ENCODE measurements at regions not wholly inside any gene's neighbourhood (a gene's known extent, or its start where the extent isn't known, plus 50 kb on each side); places are given as distances from the start of the nearest gene placed in this dataset.
"Not testable (repeated sequence)": the region's sequence is repeated elsewhere in the genome, so short reads cannot be mapped to it uniquely, and the experiment has no call there.

DNA sequence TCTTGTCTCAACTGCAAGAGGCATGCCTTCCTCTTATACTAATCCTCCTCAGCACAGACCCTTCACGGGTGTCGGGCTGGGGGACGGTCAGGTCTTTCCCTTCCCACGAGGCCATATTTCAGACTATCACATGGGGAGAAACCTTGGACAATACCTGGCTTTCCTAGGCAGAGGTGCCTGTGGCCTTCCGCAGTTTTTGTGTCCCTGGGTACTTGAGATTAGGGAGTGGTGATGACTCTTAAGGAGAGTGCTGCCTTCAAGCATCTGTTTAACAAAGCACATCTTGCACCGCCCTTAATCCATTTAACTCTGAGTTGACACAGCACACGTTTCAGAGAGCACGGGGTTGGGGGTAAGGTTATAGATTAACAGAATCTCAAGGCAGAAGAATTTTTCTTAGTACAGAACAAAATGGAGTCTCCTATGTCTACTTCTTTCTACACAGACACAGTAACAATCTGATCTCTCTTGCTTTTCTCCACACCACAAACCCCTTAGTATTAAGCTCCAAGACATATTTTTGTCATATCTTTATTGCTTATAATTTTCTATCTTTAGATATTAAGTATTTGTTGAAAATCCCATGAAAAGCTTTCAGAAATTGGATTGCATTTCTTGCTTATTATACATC is 72.8 kb upstream of the LPCAT1 start:
- CTCF ChIA-PET, result not testable (repeated sequence)

DNA sequence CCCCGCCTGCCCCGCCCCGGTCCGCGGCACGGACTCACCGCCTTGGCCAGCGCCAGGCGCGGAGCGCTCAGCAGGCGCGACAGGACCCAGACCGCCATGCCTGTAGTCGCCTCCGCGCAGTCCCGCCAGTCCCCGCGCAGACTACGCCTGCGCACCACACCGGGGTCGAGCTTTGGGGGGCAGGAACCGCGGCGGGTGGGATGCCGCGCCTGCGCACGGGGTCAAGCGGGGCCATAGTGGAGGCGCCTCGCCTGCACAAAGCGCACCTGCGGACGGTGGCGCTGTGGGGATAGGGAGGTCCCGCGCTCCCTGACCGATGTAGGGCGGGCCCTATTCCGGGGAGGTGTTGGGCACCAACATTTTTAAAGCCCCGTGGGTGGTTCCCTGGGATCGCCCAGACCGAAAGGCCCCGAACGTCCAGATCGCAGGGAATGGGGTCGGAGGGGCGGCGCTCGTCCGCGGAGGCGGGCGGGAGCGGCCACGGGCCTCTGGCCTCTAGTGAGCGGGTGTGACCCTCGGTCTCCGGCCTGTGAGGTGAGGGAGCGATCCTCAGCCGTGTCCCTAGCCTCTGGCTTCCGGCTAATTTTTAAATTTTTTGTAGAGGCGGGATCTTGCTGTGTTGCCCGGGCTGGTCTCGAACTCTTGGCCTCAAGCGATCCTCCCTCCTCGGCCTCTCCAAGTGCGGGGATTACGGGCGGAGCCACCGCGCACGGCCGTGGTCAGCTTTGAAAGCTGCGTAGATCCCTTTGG is 70.8 kb upstream of the LPCAT1 start:
- Mint-ChIP-seq H3K9me3 (no peaks in the 10 kb centered on the region), H3K27me3 (no peaks in the 10 kb centered on the region), H3K27ac (no peak overlapping the region), H3K4me3 (peak overlapping the region; percentile 71), H3K36me3 (peaks cover 9% of the 10 kb centered on the region), H3K4me1 (ENCODE audit: low read depth) (peaks cover 6% of the 10 kb centered on the region)
- ChIA-PET CTCF (interaction anchor here (0.6 to 1.3 kb wide), 5 partner anchors 110 to 992 kb away, joined by 3 to 5 read pairs (median 3); no protein-coding TSS in a partner anchor), POLR2A (no interaction called here)
- peak; percentile 80 for DNase-seq
- intact Hi-C loops (cut with micrococcal nuclease), result loop anchor here (2.0 to 10.0 kb wide), 2 partner anchors 46 to 60 kb away; no protein-coding TSS in a partner anchor

More for the DNA sequence above, 72.8 kb upstream of the LPCAT1 start:
- intact Hi-C loops (cut with micrococcal nuclease), result loop anchor here (10.0 kb wide), 1 partner anchor 62 kb away; no protein-coding TSS in a partner anchor
- H3K9me3 Mint-ChIP-seq; H3K27ac Mint-ChIP-seq; H3K4me3 Mint-ChIP-seq; H3K4me1 Mint-ChIP-seq (ENCODE audit: low read depth); H3K27me3 Mint-ChIP-seq; POLR2A ChIA-PET; DNase-seq: not testable (repeated sequence)
- H3K36me3 Mint-ChIP-seq, result peaks cover 18% of the 10 kb centered on the region

DNA sequence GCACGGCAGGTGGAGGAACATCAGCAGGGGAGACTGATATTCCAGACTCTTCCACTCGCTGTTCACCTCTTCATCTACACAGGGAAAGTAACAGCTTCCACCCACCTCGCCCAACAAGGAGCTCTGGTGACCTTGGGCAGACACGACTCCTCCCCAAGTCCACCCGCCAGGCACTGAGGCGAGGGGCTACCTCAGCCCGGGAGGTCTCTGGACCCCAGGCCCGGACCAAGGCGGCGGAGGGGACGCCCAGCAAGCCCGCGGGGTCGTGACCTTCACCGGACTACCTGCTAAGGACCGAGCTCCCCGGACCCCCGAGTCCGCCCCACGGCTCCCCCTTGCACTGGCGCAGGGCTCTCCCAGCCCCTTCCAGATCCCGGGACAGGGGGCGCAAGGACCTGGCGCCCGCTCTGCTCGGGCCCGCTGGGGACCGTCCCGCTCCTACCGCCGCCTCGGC is 70.2 kb upstream of the LPCAT1 start:
- no peak overlapping the region for H3K27ac Mint-ChIP-seq
- H3K4me3 Mint-ChIP-seq, result peak overlapping the region; percentile 71
- intact Hi-C loops (cut with micrococcal nuclease), result loop anchor here (2.0 to 10.0 kb wide), 2 partner anchors 47 to 59 kb away; no protein-coding TSS in a partner anchor
- H3K36me3 Mint-ChIP-seq, result peaks cover 8% of the 10 kb centered on the region
- no peaks in the 10 kb centered on the region for H3K9me3 Mint-ChIP-seq
- DNase-seq, result no peak
- H3K4me1 Mint-ChIP-seq (ENCODE audit: low read depth), result peaks cover 1% of the 10 kb centered on the region
- POLR2A ChIA-PET, result no interaction called here
- no peaks in the 10 kb centered on the region for H3K27me3 Mint-ChIP-seq
- CTCF ChIA-PET, result interaction anchor here (0.6 to 1.3 kb wide), 6 partner anchors 57 to 992 kb away, joined by 3 to 5 read pairs (median 3); no protein-coding TSS in a partner anchor

DNA sequence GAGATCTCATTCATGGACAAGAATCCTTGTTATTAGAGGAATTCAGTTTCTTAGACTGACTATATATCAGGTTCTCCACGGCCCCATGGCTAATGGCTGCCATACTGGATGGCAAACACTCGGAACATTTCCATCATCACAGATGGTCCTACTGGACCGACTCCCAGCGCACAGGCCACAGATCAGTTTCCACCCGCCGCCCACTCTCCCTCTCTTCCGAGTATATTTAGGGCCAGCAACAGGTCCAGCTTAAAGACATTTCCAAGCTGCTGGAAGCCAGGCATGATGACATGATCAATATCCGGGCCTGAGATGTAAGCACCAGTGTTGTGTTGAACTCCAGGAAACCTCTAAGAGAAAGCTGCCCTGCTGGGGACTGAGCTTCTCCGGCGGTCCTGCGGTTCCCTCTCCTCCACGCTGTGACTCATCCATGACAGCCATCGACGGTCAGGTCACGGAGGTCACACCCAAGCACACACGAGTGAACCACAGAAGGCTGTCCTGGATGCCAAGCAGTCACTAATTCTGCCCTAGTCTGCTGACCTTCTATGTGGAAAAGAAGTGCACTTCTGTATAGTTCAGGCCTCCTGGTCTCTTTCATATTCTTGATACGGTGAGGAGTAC is 64.4 kb upstream of the LPCAT1 start:
- H3K27me3 Mint-ChIP-seq; DNase-seq; H3K4me3 Mint-ChIP-seq; H3K9me3 Mint-ChIP-seq; H3K4me1 Mint-ChIP-seq (ENCODE audit: low read depth); POLR2A ChIA-PET; CTCF ChIA-PET; H3K27ac Mint-ChIP-seq; intact Hi-C loops (cut with micrococcal nuclease): not testable (repeated sequence)
- H3K36me3 Mint-ChIP-seq, result peaks cover 16% of the 10 kb centered on the region

DNA sequence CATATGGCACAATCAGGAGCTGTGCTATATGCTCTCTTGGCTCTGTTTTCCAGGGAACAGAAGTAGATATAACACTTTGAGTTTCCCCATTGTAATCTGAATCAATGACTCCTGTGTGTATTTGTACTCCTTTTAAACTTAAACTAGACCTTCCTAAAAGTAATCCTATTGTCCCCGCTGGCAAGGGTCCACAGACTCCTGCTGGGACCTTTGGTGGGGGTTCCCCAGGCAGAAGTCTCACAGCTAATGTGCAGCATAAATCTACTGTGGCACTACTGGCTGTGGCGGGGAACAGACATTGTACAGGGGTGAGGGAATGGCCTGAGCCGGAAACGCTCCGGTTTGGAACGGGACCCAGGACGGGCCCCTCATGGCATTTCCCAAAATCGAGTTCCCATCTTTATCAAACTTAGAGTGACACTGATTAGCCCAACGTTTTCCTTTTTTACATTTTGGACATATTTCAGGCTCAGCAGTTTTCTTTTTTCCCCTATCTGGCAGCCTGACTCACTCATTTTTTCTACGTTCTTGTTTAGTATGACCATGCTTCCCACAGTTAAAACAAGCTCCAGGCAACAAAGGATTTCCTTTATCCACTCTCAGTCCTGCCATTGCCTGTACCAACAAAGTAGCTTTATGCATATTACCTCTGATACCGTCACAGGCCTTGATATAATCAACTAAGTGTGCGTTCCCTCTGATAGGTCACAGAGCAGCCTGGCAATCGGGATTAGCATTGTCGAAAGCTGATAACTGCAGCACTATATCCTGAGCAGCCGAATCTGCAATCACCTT is 59.5 kb upstream of the LPCAT1 start:
- H3K27me3 Mint-ChIP-seq; H3K4me1 Mint-ChIP-seq (ENCODE audit: low read depth); H3K27ac Mint-ChIP-seq; intact Hi-C loops (cut with micrococcal nuclease); CTCF ChIA-PET; H3K4me3 Mint-ChIP-seq; POLR2A ChIA-PET; DNase-seq; H3K9me3 Mint-ChIP-seq: not testable (repeated sequence)
- H3K36me3 Mint-ChIP-seq, result peaks cover 22% of the 10 kb centered on the region

DNA sequence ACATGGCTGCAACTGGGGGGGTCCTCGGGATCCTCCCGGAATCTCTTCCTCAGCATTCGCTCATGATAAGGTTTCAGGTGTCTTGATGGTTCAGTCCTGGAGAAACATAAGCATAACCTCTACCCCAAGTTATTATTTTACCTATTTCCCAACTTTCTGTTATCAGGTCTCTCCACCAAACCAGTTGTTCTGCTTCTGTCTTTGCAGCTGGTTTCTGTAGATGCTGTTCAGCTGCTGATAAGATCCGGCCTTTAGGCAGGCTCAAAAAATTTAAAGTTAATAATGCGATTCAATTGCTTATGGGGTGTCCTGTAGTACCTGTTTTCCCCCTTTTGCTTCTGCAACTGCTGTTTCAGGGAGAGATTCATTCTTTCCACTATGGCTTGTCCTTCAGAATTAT is 55.6 kb upstream of the LPCAT1 start:
- H3K27ac Mint-ChIP-seq; H3K9me3 Mint-ChIP-seq; H3K27me3 Mint-ChIP-seq; intact Hi-C loops (cut with micrococcal nuclease); H3K4me3 Mint-ChIP-seq; H3K4me1 Mint-ChIP-seq (ENCODE audit: low read depth); CTCF ChIA-PET; POLR2A ChIA-PET; DNase-seq: not testable (repeated sequence)
- H3K36me3 Mint-ChIP-seq, result peaks cover 20% of the 10 kb centered on the region

DNA sequence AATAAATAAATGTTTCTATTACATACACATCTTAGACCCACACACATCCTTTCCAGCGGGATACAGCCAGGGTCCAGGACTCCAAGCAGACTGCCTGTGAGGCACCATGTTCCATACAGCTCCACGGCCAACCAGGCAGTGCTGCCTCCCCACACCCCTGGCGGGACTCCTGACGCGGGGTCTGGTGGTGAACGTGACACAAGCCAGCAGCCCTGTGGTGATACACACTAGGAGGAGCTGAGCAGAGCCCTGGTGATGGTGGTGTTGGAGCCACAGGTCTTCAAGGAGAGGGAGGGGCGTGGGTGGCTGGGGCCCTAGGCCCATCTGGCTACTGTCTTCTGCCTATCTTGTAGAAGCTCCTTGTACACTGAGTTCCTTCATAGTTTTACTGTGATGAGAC is 53.1 kb upstream of the LPCAT1 start:
- POLR2A ChIA-PET; CTCF ChIA-PET; DNase-seq; H3K4me3 Mint-ChIP-seq; intact Hi-C loops (cut with micrococcal nuclease); H3K9me3 Mint-ChIP-seq; H3K27ac Mint-ChIP-seq; H3K4me1 Mint-ChIP-seq (ENCODE audit: low read depth); H3K27me3 Mint-ChIP-seq: not testable (repeated sequence)
- H3K36me3 Mint-ChIP-seq, result peaks cover 20% of the 10 kb centered on the region

DNA sequence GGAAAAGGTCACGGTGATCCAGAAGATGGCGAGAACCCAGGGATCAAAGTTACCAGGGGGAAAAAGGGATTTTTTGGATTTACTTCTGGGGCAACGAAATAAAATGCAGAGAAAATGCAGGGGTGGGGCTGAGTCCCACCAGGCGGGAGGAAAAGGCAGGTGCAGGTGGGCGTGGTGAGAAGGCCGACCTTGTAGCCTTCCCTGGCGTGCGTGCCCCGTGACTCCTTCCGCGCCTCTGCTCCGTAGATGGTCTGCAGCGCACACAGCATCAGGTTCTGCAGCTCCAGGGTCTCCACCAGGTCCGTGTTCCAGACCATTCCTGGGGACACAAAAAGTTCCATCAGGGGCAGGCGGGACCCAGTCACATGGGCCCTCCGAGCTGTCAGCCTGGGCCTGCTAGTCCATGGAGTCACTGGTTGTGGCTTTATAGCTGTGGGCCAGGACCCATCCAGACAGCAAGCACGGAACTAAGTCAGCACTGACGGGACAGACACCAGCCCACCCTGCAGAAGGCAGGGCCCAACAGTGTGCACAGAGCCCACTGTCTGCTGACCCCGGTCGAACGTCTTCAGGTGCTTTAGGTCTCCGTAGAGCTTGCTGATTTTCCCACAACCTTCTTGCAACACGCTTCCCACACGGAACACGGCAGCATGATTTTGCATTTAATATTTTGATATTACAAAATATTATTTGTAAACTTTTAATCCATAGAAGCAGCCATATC is 52.4 kb upstream of the LPCAT1 start:
- not testable (repeated sequence) for H3K27ac Mint-ChIP-seq

DNA sequence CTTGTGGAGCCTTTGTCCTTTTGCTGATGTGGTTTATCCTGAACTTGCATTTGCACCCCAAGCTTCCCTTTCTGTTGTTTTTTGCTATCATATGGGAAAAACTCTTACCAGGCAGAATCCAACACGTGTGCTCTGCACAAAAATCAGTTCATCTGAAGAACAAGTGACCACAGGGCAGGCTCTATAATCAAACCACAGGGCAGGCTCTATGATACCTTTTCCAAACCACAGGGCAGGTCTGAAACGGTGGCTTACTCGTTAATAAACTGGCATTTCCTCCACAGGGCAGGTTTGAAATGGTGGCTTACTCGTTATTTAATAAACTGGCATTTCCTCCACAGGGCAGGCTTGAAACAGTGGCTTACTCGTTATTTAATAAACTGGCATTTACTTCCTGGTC is 51.7 kb upstream of the LPCAT1 start:
- H3K36me3 Mint-ChIP-seq, result peaks cover 24% of the 10 kb centered on the region
- POLR2A ChIA-PET, H3K27me3 Mint-ChIP-seq: not testable (repeated sequence)

More for the DNA sequence above, 52.4 kb upstream of the LPCAT1 start:
- POLR2A ChIA-PET; H3K9me3 Mint-ChIP-seq; DNase-seq; intact Hi-C loops (cut with micrococcal nuclease); H3K4me3 Mint-ChIP-seq; H3K4me1 Mint-ChIP-seq (ENCODE audit: low read depth); CTCF ChIA-PET; H3K27me3 Mint-ChIP-seq: not testable (repeated sequence)
- H3K36me3 Mint-ChIP-seq, result peaks cover 20% of the 10 kb centered on the region

DNA sequence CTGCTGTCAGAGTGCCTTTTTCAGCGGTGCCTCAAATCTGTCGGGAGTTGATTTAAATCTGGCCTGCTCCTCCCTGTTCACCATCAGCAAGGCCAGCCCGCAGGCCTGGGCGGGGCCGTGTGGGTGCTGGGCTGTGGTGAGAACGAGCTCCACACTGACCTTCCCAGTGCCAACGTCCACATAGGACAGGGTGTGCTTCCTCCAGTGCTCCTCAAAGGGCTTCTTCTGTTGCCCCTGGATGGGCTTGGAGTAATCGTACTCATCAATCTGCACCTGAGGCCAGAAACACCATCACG is 50.2 kb upstream of the LPCAT1 start:
- H3K4me1 Mint-ChIP-seq (ENCODE audit: low read depth); H3K27me3 Mint-ChIP-seq; H3K27ac Mint-ChIP-seq; CTCF ChIA-PET; intact Hi-C loops (cut with micrococcal nuclease); POLR2A ChIA-PET; H3K9me3 Mint-ChIP-seq; H3K4me3 Mint-ChIP-seq; DNase-seq: not testable (repeated sequence)
- H3K36me3 Mint-ChIP-seq, result peaks cover 20% of the 10 kb centered on the region

More for the DNA sequence above, 51.7 kb upstream of the LPCAT1 start:
- H3K4me1 Mint-ChIP-seq (ENCODE audit: low read depth); DNase-seq; H3K9me3 Mint-ChIP-seq; H3K4me3 Mint-ChIP-seq; intact Hi-C loops (cut with micrococcal nuclease); CTCF ChIA-PET; H3K27ac Mint-ChIP-seq: not testable (repeated sequence)

DNA sequence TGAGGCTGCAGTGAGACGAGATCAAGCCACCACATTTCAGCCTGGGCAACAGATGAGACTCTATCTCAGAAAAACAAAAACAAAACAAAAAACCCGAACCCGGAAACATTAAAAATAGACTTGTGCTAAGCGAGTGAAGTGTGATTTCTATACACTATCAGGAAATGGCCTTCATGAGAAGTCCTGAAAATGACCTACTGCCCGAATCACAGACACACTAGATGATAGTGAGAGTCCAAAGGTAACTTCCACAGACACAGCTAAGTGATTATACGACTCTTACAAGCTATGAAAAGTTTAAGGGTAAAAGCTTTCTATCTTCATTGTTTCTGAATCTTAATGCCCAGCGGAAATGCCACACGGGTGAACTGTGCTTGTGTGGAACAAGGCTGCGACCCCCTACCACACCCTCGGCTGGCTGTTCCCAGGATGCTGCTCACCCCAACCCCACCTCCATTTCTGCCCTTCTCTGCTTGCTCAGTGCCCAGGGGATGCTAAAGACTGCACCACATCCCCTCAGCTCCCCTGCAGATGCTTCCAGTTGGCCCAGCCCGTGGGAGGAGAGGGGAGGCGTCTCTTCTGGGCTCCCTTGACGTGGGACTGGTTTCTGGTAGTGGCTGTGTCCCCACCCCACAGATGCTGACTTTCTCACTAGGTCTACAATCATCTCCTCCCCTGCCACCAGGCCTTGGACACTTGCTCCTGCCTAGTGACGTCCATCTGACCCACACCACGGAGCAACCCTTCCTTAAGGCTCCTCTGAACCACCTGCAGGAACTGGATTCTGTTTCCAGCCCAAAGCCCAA is 49.7 kb upstream of the LPCAT1 start:
- H3K4me1 Mint-ChIP-seq (ENCODE audit: low read depth); H3K9me3 Mint-ChIP-seq; H3K4me3 Mint-ChIP-seq; H3K27ac Mint-ChIP-seq; intact Hi-C loops (cut with micrococcal nuclease); H3K27me3 Mint-ChIP-seq; POLR2A ChIA-PET; DNase-seq; CTCF ChIA-PET: not testable (repeated sequence)
- peaks cover 15% of the 10 kb centered on the region for H3K36me3 Mint-ChIP-seq
